Suppressor macrophage treated with lipopolysaccharide for 1 hour (primary cell): ENCODE measurements at regions not wholly inside any gene's neighbourhood (a gene's known extent, or its start where the extent isn't known, plus 50 kb on each side); places are given as distances from the start of the nearest gene placed in this dataset.
"Not testable (repeated sequence)": the region's sequence is repeated elsewhere in the genome, so short reads cannot be mapped to it uniquely, and the experiment has no call there.

Experiments
- DNase-seq, 3 donors: peaks; one replicate each; pipeline ENCODE4 v3.0.0-alpha.2; 2020 to 2022

DNA sequence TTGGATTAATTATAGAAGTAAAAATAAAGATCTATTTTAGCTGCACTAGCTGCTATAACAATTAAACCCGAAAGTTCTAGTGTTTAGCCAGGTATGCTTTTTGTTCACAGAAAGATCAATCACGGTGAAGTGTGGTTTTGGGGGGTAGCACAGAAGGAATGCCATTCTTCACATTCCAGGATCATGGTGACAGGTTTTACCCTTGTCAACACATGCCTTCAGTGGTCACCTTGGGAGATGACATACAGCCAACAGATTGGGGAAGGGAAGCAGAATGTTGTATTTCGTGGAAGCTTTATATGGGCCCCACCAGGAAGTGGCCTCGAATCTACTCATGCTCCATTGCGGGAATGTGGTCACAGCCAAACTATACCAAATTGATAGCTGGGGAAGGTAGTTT lies 753.6 kb downstream of the RAPGEF2 start:
- no peak for DNase-seq

DNA sequence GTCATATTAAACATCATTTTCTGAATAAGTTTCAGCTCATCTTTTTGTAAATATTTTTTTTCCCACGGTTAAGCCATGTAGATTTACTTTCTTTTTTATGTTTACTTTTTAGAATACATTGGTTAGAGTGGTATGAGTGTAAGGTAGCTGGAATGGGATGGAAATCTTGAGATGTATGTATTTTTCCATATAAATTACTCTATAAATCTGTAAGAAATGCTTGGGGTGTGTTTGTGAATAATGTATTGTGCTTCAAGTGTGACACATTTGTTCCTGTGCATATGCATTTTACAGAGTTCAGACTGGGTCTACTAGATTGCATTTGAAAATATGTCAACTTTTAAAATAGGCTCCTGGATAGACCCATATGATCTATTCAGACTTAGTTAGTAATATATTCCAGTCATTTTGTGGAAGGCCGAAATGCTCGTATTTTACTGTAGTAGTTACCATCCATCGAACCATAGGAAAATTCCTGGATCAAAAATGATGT lies 756.8 kb downstream of the RAPGEF2 start:
- no peak for DNase-seq

- no peak for DNase-seq
Measured at GRCh38 chr4:159860945-159861344, 758.1 kb downstream of the RAPGEF2 start.

GRCh38 chr4:159864337-159864736 lies 761.5 kb downstream of the RAPGEF2 start:
- DNase-seq: no peak

GRCh38 chr4:159867673-159868072 lies 764.8 kb downstream of the RAPGEF2 start:
- DNase-seq: no peak

DNA sequence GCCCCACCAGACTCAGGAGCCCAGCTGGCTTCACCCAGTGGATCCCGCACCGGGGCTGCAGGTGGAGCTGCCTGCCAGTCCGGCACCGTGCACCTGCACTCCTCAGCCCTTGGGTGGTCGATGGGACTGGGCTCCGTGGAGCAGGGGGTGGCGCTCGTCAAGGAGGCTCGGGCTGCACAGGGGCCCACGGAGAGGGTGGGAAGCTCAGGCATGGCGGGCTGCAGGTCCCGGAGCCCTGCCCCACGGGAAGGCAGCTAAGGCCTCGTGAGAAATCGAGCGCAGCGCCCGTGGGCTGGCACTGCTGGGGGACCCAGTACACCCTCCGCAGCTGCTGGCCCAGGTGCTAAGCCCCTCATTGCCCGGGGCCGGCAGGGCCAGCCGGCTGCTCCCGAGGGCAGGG lies 766.1 kb downstream of the RAPGEF2 start:
- not testable (repeated sequence) for DNase-seq

DNA sequence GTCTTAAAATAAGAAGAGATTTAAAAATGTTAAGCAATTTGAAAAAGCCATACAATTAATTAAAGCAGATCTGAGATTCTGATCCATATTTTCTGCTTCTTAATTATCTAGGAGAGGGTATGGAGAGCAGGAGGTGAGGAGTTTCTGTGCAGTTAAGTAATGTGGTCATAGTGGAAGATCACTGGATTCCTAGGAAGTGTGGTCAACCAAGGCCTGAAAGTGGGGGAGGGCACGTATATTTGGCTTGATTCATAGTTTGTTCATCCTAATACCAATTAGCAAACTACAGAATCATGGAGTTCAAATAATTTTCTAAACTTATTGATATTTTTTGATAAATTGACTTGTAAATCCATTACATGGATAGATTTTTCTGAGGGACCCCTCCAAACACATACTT lies 768.3 kb downstream of the RAPGEF2 start:
- DNase-seq: no peak

- no peak for DNase-seq
Measured at GRCh38 chr4:159881158-159881557, 778.3 kb downstream of the RAPGEF2 start.

GRCh38 chr4:159884989-159885388 lies 782.1 kb downstream of the RAPGEF2 start:
- no peak for DNase-seq

GRCh38 chr4:159899596-159899995 lies 796.7 kb downstream of the RAPGEF2 start:
- DNase-seq: no peak

DNA sequence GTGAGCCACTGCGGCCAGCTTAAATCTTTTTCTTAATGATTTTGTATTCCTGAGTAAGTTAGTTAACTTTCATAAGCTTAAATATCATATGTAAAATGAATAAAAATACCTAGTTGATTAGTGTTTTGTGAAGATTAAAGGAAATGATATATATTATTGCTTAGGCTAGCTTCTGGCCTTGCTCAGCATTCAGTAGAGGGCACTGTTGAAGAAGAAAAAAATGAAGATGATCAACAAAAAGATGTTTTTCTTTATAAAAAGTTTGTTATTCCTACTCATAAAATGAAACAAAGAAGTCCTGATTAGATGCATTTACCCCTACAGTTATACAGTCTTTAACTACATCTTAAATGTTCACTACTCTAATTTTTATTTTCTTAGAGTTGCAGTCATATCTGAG lies 797.7 kb downstream of the RAPGEF2 start:
- no peak for DNase-seq

- DNase-seq: no peak
Measured at GRCh38 chr4:159902648-159903047, 799.8 kb downstream of the RAPGEF2 start.

DNA sequence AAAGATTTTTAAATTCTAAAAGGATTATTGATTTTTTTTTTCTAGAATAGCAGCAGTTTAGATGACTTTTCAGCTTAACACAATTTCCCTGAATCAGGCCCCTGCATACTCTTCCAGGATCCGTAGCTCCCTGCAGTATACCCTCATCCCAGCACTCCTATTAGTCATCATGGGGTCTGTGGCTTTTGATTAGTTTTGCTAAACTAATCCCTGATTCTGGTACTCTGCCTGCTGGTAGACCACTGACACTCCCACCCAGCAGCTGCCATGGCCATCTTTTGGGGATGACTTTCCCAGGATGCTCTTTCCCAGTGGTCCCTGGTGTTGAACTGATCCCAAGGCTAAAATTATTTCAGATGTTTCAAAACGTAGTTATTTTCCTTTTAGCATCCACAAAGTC lies 802.0 kb downstream of the RAPGEF2 start:
- no peak for DNase-seq

DNA sequence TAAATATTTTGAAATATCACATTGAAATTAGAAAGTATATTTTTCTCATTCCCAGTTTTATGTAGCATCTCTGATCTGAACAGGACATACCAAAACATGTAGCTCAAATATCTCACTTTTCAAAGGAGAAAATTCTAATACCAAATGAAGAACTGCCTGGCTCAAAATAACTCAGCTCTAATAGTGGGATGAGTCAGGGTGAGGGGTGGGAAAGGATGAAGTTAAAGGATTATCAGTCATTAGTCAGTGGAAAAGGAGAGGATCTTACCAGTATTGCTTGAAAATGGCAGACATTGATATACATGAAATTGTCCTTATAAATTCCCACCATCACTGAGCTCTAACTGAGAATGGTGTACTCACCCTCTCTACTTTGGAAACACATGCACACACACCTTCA lies 803.2 kb downstream of the RAPGEF2 start:
- DNase-seq: no peak

- no peak for DNase-seq
Measured at GRCh38 chr4:159906517-159906916, 803.6 kb downstream of the RAPGEF2 start.

DNA sequence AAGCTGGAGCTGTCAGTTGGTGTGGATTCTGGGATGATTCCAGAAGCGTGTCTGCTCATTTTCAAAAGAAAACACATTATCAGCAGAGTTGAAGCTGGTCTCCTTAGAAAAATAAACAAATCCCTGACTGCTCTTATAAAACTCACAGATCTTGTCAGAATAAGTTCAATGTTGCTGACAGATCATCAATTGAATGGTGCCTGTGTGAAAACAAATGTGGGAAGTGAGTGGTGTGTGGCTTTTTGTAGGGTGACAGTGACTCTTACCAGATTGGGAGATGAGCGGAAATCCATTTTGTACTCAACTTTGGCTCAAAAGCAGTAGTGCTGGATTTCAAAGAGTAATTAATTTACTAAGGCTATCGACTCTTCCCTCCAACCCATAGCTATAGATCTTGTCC lies 807.8 kb downstream of the RAPGEF2 start:
- no peak for DNase-seq

DNA sequence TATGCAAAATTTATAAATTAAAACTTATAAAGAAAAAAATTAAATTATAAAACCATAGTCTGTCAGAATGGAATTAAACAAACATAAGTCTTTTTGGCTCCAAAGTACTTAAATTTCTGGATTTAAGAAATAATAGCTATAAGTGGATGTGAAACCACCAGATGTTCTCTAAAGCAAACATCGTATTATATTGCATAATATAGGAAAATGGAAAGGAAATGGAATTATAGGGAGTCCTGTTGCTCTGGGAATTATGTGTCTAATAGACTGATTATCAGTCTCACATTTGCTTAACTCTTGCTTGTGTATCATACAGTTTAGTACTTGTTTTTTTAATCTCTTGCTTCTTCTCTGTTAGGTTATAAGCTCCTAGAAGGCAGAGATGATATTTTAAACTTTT lies 819.2 kb downstream of the RAPGEF2 start:
- no peak for DNase-seq

GRCh38 chr4:159925770-159926169 lies 822.9 kb downstream of the RAPGEF2 start:
- no peak for DNase-seq

- DNase-seq: no peak
Measured at GRCh38 chr4:159926871-159927270, 824.0 kb downstream of the RAPGEF2 start.

DNA sequence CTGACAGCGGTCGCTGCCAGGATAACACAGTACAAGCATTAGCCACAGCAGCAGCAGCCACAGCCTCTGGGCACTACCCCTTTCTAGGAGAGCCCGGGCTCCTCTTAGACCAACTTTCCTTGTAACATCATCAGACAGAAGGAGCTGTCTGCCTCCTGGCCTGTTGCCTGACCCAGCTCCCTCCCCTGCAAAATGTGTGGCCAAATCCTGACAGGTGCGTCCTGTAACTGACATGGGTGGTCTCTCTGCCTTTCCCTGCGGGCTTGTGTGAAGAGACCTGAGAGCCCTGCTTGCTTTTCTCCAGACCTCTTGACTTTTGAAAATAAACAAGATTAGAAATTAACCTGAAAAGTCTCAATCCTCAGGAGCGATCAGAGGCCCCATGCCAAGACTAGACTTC lies 824.9 kb downstream of the RAPGEF2 start:
- no peak for DNase-seq

DNA sequence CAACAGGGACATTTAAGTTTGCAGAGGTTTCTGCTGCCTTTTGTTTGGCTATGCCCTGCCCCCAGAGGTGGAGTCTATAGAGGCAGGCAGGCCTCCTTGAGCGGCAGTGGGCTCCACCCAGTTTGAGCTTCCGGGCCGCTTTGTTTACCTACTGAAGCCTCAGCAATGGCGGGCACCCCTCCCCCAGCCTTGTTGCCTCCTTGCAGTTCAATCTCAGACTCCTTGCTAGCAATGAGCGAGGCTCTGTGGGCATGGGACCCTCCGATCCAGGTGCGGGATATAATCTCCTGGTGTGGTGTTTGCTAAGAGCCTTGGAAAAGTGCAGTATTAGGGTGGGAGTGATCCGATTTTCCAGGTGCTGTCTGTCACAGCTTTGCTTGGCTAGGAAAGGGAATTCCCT lies 831.7 kb downstream of the RAPGEF2 start:
- DNase-seq: not testable (repeated sequence)

- DNase-seq: no peak
Measured at GRCh38 chr4:159937595-159937994, 834.7 kb downstream of the RAPGEF2 start.

GRCh38 chr4:159939681-159940080 lies 836.8 kb downstream of the RAPGEF2 start:
- not testable (repeated sequence) for DNase-seq

DNA sequence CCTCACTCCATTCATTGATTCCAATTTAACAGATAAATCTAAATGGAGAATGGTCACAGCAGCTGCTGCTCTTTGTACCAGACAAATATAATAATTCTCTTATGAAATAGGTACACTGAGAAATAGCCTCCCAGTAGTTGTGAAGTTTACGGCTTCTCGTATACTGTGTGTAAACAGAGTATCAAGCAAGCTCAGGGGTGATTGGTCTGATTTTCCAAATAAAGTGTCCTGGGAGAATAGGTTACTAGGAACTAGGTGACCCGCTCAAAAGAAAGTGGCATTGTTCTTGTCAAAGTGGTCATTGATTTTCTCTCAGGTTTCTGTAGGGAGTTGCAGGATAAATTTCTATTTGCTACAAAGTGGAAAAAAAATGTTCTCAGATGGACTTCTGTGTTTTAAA lies 838.2 kb downstream of the RAPGEF2 start:
- DNase-seq: no peak

- DNase-seq: no peak
Measured at GRCh38 chr4:159944477-159944876, 841.6 kb downstream of the RAPGEF2 start.
